Heart right ventricle (tissue), 16 donors: ENCODE measurements at regions not wholly inside any gene's neighbourhood (a gene's known extent, or its start where the extent isn't known, plus 50 kb on each side); places are given as distances from the start of the nearest gene placed in this dataset.

Source experiments
- ATAC-seq, 8 donors: fragments of 200-7000 bp; cut with Tn5 transposase; one replicate each; pipeline ENCODE4 v1.9.1; 2020; ENCODE audit warnings: mild to moderate bottlenecking in 8 of 8, moderate library complexity in 8 of 8, moderate number of reproducible peaks in 1 of 8
- DNase-seq, 2 donors: peaks; one replicate each; pipeline ENCODE4 v3.0.0-alpha.2; 2020
- H3K27ac ChIP-seq, 10 donors: fragments of 200-600 bp; sonication (generic) in 2 of 10; one replicate each; pipeline versions ENCODE4 v1.5.0 to v1.8.0; 2020 to 2022; ENCODE audit warnings: mild to moderate bottlenecking in 3 of 10
- H3K27me3 ChIP-seq, 7 donors: fragments of 200-600 bp; one replicate each; pipeline ENCODE4 v1.8.0; 2021 to 2022; ENCODE audit warnings: mild to moderate bottlenecking in 2 of 7
- H3K36me3 ChIP-seq, 9 donors: fragments of 200-600 bp; sonication (generic) in 1 of 9; one replicate each; pipeline versions ENCODE4 v1.5.0 to v1.8.0; 2020 to 2022; ENCODE audit warnings: mild to moderate bottlenecking in 2 of 9
- H3K4me1 ChIP-seq, 9 donors: fragments of 200-600 bp; sonication (generic) in 1 of 9; one replicate each; pipeline versions ENCODE4 v1.5.0 to v1.8.0; 2020 to 2022; ENCODE audit warnings: mild to moderate bottlenecking in 4 of 9
- H3K4me3 ChIP-seq, 10 donors: fragments of 200-600 bp; sonication (generic) in 2 of 10; one replicate each; pipeline versions ENCODE4 v1.5.0 to v1.8.0; 2020 to 2022; ENCODE audit warnings: mild to moderate bottlenecking in 7 of 10, moderate library complexity in 2 of 10
- H3K9me3 ChIP-seq, 11 donors: fragments of 200-600 bp in 10 of 11; sonication (generic) in 2 of 11; one replicate each; pipeline versions ENCODE4 v1.5.0 to v1.8.0; 2013 to 2022; ENCODE audit warnings: mild to moderate bottlenecking in 2 of 11, control low read depth in 1 of 11, moderate library complexity in 1 of 11
- WGBS, 2 donors: extraction: QIAGEN DNeasy Blood & Tissue Kit; methylation state at CpG; one replicate each; pipeline ENCODE4 v1.1.7; 2013; ENCODE audit warnings: inconsistent platforms in 1 of 2; 5-methylcytosine and 5-hydroxymethylcytosine counted together
- intact Hi-C, 10 donors: fragments of 100-400 bp; cut with DNase I; formaldehyde crosslinking; loops; one replicate each; pipeline versions ENCODE4 v1.11.1 to v1.14.2; 2022
- TF ChIP-seq, protein P1 (sequence below), 9 donors: fragments of 200-600 bp; sonication (generic) in 2 of 9; IDR thresholded peaks; one replicate each; pipeline versions ENCODE4 v1.5.0 to v1.8.0; 2021 to 2022; ENCODE audit warnings: antibody characterized with exemption in 9 of 9, mild to moderate bottlenecking in 5 of 9, moderate library complexity in 1 of 9
- donor health status: Arrhythmogenic right ventricular cardiomyopathy.
- donor health status: ischemic (EF 13 %, LVEDD 7.1; RV severe dilation, severe dysfunction).
- donor health status: healthy with polysubstance abuse.
- donor health status: DM: no; HTN: yes; CAD: no.
- donor health status: DM: no; HTN: no; CAD: no.
- donor health status: ischemic (EF 25% LVEDD 6.9; RV normal size, moderate dysfunction).
- donor health status: ischemic (EF 25% LVEDD 5.7; RV mildly dilated, moderate dysfunction).
- donor health status: healthy.
- donor health status: DM: yes; HTN: yes; CAD: no.
- donor health status: Ischemic cardiomyopathy.
- donor health status: ischemic (EF 35%, LVEDD 5.7; RV mildly dilated, moderate dysfunction).
- donor health status: nonischemic (EF 11% LVEDD 7.7; RV severe dilation, severe dysfunction).
- donor health status: DM: yes; HTN: yes; CAD: no.
- donor health status: PGD.
- donor health status: ischemic (EF 29% LVEDD 5.4; RV normal size, mild dysfunction).
- donor health status: nonischemic (EF 23%, LVEDD 6.1; RV moderate dilation, normal function).

DNA sequence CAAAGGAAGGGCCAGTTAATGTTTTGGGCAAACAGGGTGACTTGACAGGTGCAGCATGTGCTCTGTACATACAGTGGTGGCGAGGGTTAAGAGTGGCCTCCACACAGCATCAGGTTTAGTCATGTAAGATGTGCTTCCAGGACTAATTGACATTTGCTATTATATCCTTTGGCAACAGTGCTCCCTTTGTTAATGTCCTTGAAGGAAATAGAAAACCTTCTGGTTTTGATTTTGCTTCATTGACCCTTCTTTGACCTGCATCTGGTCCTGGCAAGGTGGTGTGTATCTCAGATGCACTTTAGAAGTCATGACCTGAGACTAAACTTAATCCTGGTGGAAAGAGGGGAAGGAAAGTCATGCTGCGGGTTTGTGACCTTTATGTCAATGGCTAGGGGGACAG, 440.0 kb downstream of the ENC1 start:
- Histone ChIP-seq H3K4me3 (no peak overlapping the region), H3K36me3 (no peaks in the 10 kb centered on the region), H3K9me3 (no peaks in the 10 kb centered on the region), H3K27ac (peak overlapping the region in 2 of 10 donors; percentile 39 to 61), H3K27me3 (no peaks in the 10 kb centered on the region), H3K4me1 (peaks cover 6 to 39% (median 22%) of the 10 kb centered on the region in 9 donors)
- TF ChIP-seq, protein P1, sequence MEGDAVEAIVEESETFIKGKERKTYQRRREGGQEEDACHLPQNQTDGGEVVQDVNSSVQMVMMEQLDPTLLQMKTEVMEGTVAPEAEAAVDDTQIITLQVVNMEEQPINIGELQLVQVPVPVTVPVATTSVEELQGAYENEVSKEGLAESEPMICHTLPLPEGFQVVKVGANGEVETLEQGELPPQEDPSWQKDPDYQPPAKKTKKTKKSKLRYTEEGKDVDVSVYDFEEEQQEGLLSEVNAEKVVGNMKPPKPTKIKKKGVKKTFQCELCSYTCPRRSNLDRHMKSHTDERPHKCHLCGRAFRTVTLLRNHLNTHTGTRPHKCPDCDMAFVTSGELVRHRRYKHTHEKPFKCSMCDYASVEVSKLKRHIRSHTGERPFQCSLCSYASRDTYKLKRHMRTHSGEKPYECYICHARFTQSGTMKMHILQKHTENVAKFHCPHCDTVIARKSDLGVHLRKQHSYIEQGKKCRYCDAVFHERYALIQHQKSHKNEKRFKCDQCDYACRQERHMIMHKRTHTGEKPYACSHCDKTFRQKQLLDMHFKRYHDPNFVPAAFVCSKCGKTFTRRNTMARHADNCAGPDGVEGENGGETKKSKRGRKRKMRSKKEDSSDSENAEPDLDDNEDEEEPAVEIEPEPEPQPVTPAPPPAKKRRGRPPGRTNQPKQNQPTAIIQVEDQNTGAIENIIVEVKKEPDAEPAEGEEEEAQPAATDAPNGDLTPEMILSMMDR (IDR thresholded peaks at IDR 0.05), result no peak
- no peak for DNase-seq
- WGBS, 2 donors, result 81 to 83% methylated on average over 2 of the region's 2 CpGs
- peak in 7 of 8 donors; percentile 26 to 54 (median 46) for ATAC-seq
- intact Hi-C loops, result no loop called here

GRCh38 chr5:74199436-74200210, 440.9 kb downstream of the ENC1 start:
- WGBS, 2 donors, result 91 to 94% methylated on average over 7 of the region's 7 CpGs

GRCh38 chr5:74199005-74199404, 441.5 kb downstream of the ENC1 start:
- Histone ChIP-seq H3K27me3 (no peaks in the 10 kb centered on the region), H3K9me3 (peaks cover 0 to 2% (median 0%) of the 10 kb centered on the region in 11 donors), H3K4me3 (no peak overlapping the region), H3K4me1 (peaks cover 6 to 39% (median 21%) of the 10 kb centered on the region in 9 donors), H3K27ac (no peak overlapping the region), H3K36me3 (no peaks in the 10 kb centered on the region)
- TF ChIP-seq, protein P1 (IDR thresholded peaks at IDR 0.05), result no peak
- intact Hi-C loops, result no loop called here
- ATAC-seq, result peak in 2 of 8 donors; percentile 22 to 25
- no peak for DNase-seq
- 55% methylated on average over 2 of the region's 2 CpGs for WGBS, 2 donors

More at GRCh38 chr5:74199436-74200210, 440.9 kb downstream of the ENC1 start:
- ATAC-seq (no peak), DNase-seq (no peak)
- H3K4me1 ChIP-seq, result peaks cover 6 to 39% (median 21%) of the 10 kb centered on the region in 9 donors
- no peaks in the 10 kb centered on the region for H3K9me3 ChIP-seq
- H3K4me3 ChIP-seq, result no peak overlapping the region
- H3K27ac ChIP-seq, result no peak overlapping the region
- TF ChIP-seq, protein P1 (IDR thresholded peaks at IDR 0.05), result no peak
- intact Hi-C loops, result no loop called here
- no peaks in the 10 kb centered on the region for H3K27me3 ChIP-seq
- H3K36me3 ChIP-seq, result no peaks in the 10 kb centered on the region

GRCh38 chr5:74198156-74198555, 442.4 kb downstream of the ENC1 start:
- TF ChIP-seq, protein P1 (IDR thresholded peaks at IDR 0.05), result no peak
- ATAC-seq, result no peak
- H3K4me1 ChIP-seq, result peaks cover 6 to 39% (median 21%) of the 10 kb centered on the region in 9 donors
- no peaks in the 10 kb centered on the region for H3K36me3 ChIP-seq
- intact Hi-C loops, result no loop called here
- 79 to 89% methylated on average over 2 of the region's 2 CpGs for WGBS, 2 donors
- H3K27me3 ChIP-seq, result no peaks in the 10 kb centered on the region
- no peak for DNase-seq
- peaks cover 0 to 4% (median 0%) of the 10 kb centered on the region in 11 donors for H3K9me3 ChIP-seq
- no peak overlapping the region for H3K27ac ChIP-seq
- no peak overlapping the region for H3K4me3 ChIP-seq
